OCI-LY1 (cell line): ENCODE measurements at regions not wholly inside any gene's neighbourhood (a gene's known extent, or its start where the extent isn't known, plus 50 kb on each side); places are given as distances from the start of the nearest gene placed in this dataset.

ENCODE experiments used
- H2AFZ ChIP-seq: fragments of 200-600 bp; sonication (generic), shearing (Covaris generic); 2 replicates; pipeline ENCODE4 v1.6.0; 2014; ENCODE audit warnings: antibody characterized with exemption, mild to moderate bottlenecking, low read length
- H3F3A ChIP-seq: fragments of 200-600 bp; sonication (generic), shearing (Covaris generic); 2 replicates; pipeline ENCODE4 v1.6.0; 2014; ENCODE audit warnings: mild to moderate bottlenecking, antibody characterized with exemption, low read length, moderate library complexity; ENCODE audit not compliant: insufficient read depth
- H3K27ac ChIP-seq: fragments of 200-600 bp; sonication (generic); 2 replicates; pipeline ENCODE4 v1.5.1; 2014; ENCODE audit warnings: low read length, mixed run types, mild to moderate bottlenecking, low read depth; ENCODE audit not compliant: poor library complexity, severe bottlenecking
- H3K27me3 ChIP-seq: fragments of 200-600 bp; sonication (generic); 2 replicates; pipeline ENCODE4 v1.6.0; 2014; ENCODE audit warnings: antibody characterized with exemption, mild to moderate bottlenecking, low read length, moderate library complexity; ENCODE audit not compliant: insufficient read depth
- H3K36me3 ChIP-seq: fragments of 200-600 bp; sonication (generic); 2 replicates; pipeline ENCODE4 v1.6.1; 2014; ENCODE audit warnings: mild to moderate bottlenecking, antibody characterized with exemption, low read length, moderate library complexity, mixed read lengths; ENCODE audit not compliant: insufficient read depth
- H3K4me1 ChIP-seq: fragments of 200-600 bp; sonication (generic); 2 replicates; pipeline ENCODE4 v1.5.1; 2014; ENCODE audit warnings: mild to moderate bottlenecking, low read length, moderate library complexity; ENCODE audit not compliant: insufficient read depth, severe bottlenecking
- H3K4me2 ChIP-seq: fragments of 200-600 bp; sonication (generic), shearing (Covaris generic); 2 replicates; pipeline ENCODE4 v1.6.1; 2014; ENCODE audit warnings: low read length
- H3K4me3 ChIP-seq: fragments of 200-600 bp; sonication (generic); 2 replicates; pipeline ENCODE4 v1.5.1; 2014; ENCODE audit warnings: low read length, low read depth, mild to moderate bottlenecking, mixed read lengths; ENCODE audit not compliant: poor library complexity, severe bottlenecking
- H3K79me2 ChIP-seq: fragments of 200-600 bp; shearing (Covaris generic); 2 replicates; pipeline ENCODE4 v1.6.1; 2016; ENCODE audit warnings: mixed run types, low read length, mixed read lengths; ENCODE audit not compliant: insufficient read depth
- H3K9ac ChIP-seq: fragments of 200-600 bp; sonication (generic), shearing (Covaris generic); 2 replicates; pipeline ENCODE4 v1.6.1; 2014; ENCODE audit warnings: mild to moderate bottlenecking, low read length, mixed read lengths
- H3K9me2 ChIP-seq: fragments of 200-600 bp; sonication (generic), shearing (Covaris generic); 2 replicates; pipeline ENCODE4 v1.6.1; 2014; ENCODE audit warnings: low read depth, mild to moderate bottlenecking, low read length, mixed read lengths
- H3K9me3 ChIP-seq: fragments of 200-600 bp; shearing (Covaris generic); 2 replicates; pipeline ENCODE4 v1.6.1; 2014; ENCODE audit warnings: low read length, mixed read lengths
- H4K20me1 ChIP-seq: fragments of 200-600 bp; sonication (generic), shearing (Covaris generic); 2 replicates; pipeline ENCODE4 v1.6.0; 2016; ENCODE audit warnings: mild to moderate bottlenecking, low read length; ENCODE audit not compliant: insufficient read depth
- CTCF ChIP-seq: fragments of 200-600 bp; sonication (generic), shearing (Covaris generic); IDR thresholded peaks from 2 replicates; pipeline ENCODE4 v1.5.1; 2017; ENCODE audit warnings: mild to moderate bottlenecking, antibody characterized with exemption, low read length, moderate library complexity, mixed read lengths
- EZH2 ChIP-seq: fragments of 200-600 bp; sonication (generic), shearing (Covaris generic); IDR thresholded peaks from 2 replicates; pipeline ENCODE4 v1.8.0; 2017; ENCODE audit warnings: borderline replicate concordance, mixed run types, mild to moderate bottlenecking, antibody characterized with exemption, low read length, moderate library complexity, mixed read lengths

DNA sequence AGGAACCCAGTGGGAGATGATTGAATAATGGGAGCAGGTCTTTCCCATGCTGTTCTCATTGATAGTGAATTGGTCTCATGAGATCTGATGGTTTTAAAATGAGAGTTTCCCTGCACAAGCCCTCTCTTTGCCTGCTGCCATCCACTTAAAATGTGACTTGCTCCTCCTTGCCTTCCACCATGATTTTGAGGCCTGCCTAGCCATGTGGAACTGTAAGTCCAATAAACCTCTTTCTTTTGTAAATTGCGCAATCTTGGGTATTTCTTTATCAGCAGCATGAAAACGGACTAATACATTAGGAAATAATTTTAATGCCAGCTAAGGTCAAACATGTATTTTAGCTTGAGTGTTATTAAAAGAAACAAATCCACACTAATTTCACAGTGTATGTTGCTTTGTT lies 517.6 kb upstream of the ALCAM start:
- Histone ChIP-seq H3K79me2 (no peaks in the 10 kb centered on the region), H3K4me2 (no peak overlapping the region), H4K20me1 (no peaks in the 10 kb centered on the region), H3F3A (no peaks in the 10 kb centered on the region), H2AFZ (no peak overlapping the region), H3K9ac (no peak overlapping the region), H3K9me3 (no peaks in the 10 kb centered on the region; the same call in 1 of the 2 replicates), H3K36me3 (no peaks in the 10 kb centered on the region), H3K27me3 (no peaks in the 10 kb centered on the region), H3K27ac (no peak overlapping the region), H3K9me2 (no peaks in the 10 kb centered on the region), H3K4me1 (no peaks in the 10 kb centered on the region), H3K4me3 (no peak overlapping the region)
- TF ChIP-seq CTCF (no peak), EZH2 (no peak)

DNA sequence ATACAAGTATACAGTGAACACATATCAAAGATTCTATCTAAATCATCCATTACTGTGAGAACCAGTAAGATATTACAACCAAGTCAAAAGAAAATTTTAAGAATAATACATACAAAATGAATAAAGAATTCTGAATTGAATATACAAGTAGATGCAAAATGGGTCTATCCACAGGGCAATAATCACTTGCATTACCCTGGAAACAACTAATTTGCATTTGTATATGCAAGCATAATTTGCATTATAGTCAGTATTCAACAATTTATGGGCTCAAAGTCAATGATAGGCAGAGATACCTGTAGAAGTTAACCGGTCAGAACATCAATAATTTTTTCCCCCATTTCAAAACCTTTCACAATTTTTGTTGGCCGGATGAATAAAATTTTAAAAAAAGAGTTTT lies 512.2 kb upstream of the ALCAM start:
- no peaks in the 10 kb centered on the region; the same call in 1 of the 2 replicates for H3K9me3 ChIP-seq
- no peak for TF ChIP-seq CTCF
- no peak for TF ChIP-seq EZH2
- no peaks in the 10 kb centered on the region for H3K9me2 ChIP-seq
- no peaks in the 10 kb centered on the region for H3K36me3 ChIP-seq
- H3F3A ChIP-seq: no peaks in the 10 kb centered on the region
- H3K27me3 ChIP-seq: no peaks in the 10 kb centered on the region
- no peak overlapping the region for H3K4me2 ChIP-seq
- no peak overlapping the region for H3K4me3 ChIP-seq
- no peak overlapping the region for H3K9ac ChIP-seq
- no peaks in the 10 kb centered on the region for H3K79me2 ChIP-seq
- no peak overlapping the region for H3K27ac ChIP-seq
- H3K4me1 ChIP-seq: peaks cover 4% of the 10 kb centered on the region
- H4K20me1 ChIP-seq: no peaks in the 10 kb centered on the region
- no peak overlapping the region for H2AFZ ChIP-seq

DNA sequence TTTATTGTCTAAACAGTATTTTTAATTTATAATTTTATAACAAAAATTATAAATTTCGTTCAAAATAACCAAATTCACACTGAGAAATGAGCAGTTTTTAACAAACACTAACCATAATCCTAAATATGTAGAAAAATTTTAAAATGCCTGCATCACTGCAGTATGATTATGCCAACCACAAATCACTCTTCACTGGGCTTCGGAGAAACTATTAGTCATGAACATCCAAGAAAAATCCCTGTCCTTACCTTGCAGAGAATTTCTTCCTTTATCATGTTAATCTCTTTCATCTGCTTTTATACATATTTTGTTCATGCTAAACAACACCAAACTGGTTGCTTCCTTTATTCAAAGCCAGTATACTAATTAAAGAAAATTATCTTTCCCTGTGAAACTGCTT lies 511.0 kb upstream of the ALCAM start:
- H3K4me3 ChIP-seq: no peak overlapping the region
- H3K27me3 ChIP-seq: no peaks in the 10 kb centered on the region
- H3K9ac ChIP-seq: no peak overlapping the region
- no peaks in the 10 kb centered on the region for H3F3A ChIP-seq
- TF ChIP-seq EZH2 (no peak), CTCF (no peak)
- no peaks in the 10 kb centered on the region for H4K20me1 ChIP-seq
- no peak overlapping the region for H3K27ac ChIP-seq
- peaks cover 14% of the 10 kb centered on the region for H3K4me1 ChIP-seq
- H2AFZ ChIP-seq: no peak overlapping the region
- H3K9me2 ChIP-seq: no peaks in the 10 kb centered on the region
- H3K79me2 ChIP-seq: no peaks in the 10 kb centered on the region
- H3K4me2 ChIP-seq: no peak overlapping the region
- H3K36me3 ChIP-seq: no peaks in the 10 kb centered on the region
- H3K9me3 ChIP-seq: no peaks in the 10 kb centered on the region; the same call in 1 of the 2 replicates
